H1 (cell line): ENCODE measurements at regions not wholly inside any gene's neighbourhood (a gene's known extent, or its start where the extent isn't known, plus 50 kb on each side); places are given as distances from the start of the nearest gene placed in this dataset.

ENCODE experiments used
- SRF ChIP-seq: IDR thresholded peaks from 2 replicates; pipeline ENCODE4 v1.6.1; 2011; ENCODE audit warnings: mild to moderate bottlenecking, low read depth, low read length, moderate library complexity
- TF ChIP-seq, protein P1 (sequence below): IDR thresholded peaks from 2 replicates; pipeline ENCODE4 v1.6.1; 2012; ENCODE audit warnings: inconsistent platforms

DNA sequence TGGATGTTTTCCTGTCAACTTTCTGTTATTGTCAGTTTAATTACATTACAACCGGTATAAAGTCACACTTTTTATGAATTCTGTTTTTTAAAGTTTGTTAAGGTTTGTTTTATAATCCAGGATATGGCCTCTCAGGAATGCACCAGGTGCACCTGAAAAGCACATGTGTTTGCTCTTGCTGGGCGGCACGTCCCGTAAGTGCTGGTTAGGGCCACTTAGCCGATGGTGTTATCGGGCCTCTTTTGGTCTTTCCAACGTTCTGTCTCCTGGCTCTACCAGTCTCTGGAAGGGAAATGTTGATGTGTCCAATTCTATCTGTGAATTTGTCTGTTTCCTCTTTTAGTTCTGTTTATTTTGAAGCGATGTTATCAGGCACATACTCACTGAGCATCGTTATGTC lies 695.7 kb downstream of the BRD1 start (continued):
- no peak for TF ChIP-seq SRF
- TF ChIP-seq, protein P1, sequence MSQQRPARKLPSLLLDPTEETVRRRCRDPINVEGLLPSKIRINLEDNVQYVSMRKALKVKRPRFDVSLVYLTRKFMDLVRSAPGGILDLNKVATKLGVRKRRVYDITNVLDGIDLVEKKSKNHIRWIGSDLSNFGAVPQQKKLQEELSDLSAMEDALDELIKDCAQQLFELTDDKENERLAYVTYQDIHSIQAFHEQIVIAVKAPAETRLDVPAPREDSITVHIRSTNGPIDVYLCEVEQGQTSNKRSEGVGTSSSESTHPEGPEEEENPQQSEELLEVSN: no peak
